Epithelial cell of esophagus (primary cell): ENCODE measurements at regions not wholly inside any gene's neighbourhood (a gene's known extent, or its start where the extent isn't known, plus 50 kb on each side); places are given as distances from the start of the nearest gene placed in this dataset.
"Not testable (repeated sequence)": the region's sequence is repeated elsewhere in the genome, so short reads cannot be mapped to it uniquely, and the experiment has no call there.

Experiments used
- DNase-seq: peaks from one replicate; pipeline ENCODE4 v3.0.0; 2010; ENCODE audit warnings: low read depth
- H3K4me3 ChIP-seq: 2 replicates; pipeline ENCODE4 v1.5.1; 2011; ENCODE audit warnings: mild to moderate bottlenecking, low read length, control low read depth
- TF ChIP-seq, protein P1 (sequence below): IDR thresholded peaks from 2 replicates; pipeline ENCODE4 v1.5.1; 2011; ENCODE audit warnings: low read depth, mild to moderate bottlenecking, low read length, control low read depth, inconsistent platforms; ENCODE audit not compliant: insufficient read depth; ENCODE audit errors: missing control alignments

DNA sequence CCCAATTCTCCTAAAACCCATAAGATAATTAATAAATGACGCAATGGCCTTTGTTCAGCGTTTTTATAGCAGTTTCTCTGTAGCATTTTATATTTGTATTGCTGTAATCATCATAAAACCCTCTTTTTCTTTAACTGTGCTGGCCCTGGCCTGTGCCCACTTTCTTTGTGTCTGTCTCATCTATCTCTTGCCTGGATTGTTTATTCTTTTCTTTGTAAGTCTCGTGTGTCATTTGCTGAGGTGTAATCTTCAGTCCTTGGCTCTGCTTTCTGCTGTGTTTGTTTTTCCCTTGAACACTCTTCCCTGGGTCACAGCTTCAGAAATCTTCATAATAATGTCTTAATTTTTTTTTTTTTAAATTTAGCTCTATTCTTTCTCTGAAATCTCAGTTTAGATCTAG lies 525.8 kb upstream of the LINC00305 start:
- TF ChIP-seq, protein P1, sequence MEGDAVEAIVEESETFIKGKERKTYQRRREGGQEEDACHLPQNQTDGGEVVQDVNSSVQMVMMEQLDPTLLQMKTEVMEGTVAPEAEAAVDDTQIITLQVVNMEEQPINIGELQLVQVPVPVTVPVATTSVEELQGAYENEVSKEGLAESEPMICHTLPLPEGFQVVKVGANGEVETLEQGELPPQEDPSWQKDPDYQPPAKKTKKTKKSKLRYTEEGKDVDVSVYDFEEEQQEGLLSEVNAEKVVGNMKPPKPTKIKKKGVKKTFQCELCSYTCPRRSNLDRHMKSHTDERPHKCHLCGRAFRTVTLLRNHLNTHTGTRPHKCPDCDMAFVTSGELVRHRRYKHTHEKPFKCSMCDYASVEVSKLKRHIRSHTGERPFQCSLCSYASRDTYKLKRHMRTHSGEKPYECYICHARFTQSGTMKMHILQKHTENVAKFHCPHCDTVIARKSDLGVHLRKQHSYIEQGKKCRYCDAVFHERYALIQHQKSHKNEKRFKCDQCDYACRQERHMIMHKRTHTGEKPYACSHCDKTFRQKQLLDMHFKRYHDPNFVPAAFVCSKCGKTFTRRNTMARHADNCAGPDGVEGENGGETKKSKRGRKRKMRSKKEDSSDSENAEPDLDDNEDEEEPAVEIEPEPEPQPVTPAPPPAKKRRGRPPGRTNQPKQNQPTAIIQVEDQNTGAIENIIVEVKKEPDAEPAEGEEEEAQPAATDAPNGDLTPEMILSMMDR = no peak
- DNase-seq = no peak
- H3K4me3 ChIP-seq = no peak overlapping the region

DNA sequence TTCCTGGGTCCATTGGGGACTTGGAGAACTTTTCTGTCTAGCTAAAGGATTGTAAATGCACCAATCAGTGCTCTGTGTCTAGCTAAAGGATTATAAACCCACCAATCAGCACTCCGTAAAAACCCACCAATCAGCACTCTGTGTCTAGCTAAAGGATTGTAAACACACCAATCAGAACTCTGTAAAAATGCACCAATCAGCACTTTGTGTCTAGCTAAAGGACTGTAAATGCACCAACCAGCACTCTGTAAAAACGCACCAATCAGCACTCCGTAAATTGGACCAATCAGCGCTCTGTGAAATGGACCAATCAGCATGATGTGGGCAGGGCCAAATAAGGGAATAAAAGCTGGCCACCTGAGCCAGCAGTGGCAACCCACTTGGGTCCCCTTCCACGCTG lies 522.4 kb upstream of the LINC00305 start:
- DNase-seq, H3K4me3 ChIP-seq: not testable (repeated sequence)

DNA sequence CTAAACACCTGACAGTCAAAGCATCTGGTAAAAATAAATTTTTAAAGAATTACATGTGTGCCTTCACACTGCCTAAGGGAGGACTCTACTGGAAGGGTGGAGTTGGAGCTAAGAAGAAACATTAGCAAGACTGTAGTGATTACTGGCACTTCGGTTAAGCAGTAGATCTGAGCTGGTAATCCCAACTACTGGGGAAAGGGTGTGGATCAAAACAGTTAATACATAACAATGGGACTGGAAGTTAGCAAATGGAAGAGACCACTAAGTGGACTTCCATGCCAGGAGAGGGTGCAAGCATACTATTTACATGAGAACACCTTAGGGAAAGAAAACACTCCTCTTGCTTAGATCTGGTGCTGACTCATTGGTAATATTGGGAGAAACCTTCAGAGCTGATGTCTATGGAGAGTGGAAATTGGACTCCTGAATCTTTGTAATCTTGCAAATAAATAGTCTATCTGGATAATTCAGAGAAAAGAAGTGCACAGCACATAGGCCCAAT lies 519.6 kb upstream of the LINC00305 start:
- TF ChIP-seq, protein P1 = no peak
- H3K4me3 ChIP-seq = no peak overlapping the region
- no peak for DNase-seq

DNA sequence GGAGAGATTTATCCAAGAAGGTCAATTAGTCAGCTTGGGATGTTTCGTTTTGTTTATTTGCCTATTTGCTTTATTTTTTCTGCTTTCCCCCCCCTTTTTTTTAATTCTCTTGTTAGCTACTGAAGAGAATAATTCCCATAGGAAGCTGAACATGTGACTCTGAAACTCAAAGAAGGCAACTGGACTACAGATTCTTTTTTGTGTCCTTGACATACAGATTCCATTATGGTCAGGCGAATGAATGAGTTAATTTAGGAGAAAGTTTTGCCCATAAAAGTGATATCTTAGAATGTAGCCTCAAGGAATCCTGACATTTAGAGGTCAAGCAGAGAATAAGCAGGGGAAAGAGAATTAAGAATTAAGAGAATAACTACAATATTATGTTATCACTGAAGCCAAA lies 514.2 kb upstream of the LINC00305 start:
- TF ChIP-seq, protein P1 = no peak

DNA sequence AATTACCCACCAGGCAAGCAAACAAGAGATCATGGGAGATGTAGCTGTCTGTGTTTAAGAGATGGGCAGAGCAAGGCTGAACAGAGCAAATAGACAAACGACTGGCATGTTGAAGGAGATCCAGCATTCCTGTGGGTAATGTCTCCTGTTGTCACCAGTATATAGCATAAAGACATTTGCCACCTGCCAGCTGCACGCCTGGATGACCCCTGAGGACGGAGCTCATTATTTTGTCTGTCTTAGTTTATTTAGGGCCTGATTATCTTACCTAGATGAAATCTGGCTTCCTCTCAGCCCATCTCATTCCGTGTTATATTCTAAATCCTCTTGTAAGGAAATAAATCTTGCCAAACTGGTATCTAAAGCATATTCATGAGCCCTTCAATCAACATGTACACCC lies 510.3 kb upstream of the LINC00305 start:
- no peak overlapping the region for H3K4me3 ChIP-seq
- no peak for DNase-seq
- TF ChIP-seq, protein P1 = no peak

More for the DNA sequence above, 514.2 kb upstream of the LINC00305 start:
- no peak overlapping the region for H3K4me3 ChIP-seq
- DNase-seq = no peak

DNA sequence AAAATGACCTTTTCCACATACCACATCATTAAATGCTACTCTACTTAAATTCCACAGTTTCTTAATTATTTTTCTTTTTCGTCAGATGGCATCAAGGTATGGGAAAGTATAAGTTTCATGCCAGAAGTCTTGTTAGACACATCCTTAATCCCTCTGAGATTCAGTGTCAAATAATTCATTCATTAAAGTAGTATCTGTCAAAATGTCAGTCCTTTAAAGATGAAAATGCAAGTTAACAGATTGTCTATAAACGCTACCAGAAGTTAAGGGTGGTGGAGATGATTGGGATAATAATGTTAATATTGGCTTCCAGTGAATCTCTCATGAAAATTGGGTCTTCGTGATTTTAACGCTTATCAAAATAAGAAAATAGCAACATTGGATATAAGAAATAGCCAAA lies 504.2 kb upstream of the LINC00305 start:
- DNase-seq = no peak
- no peak overlapping the region for H3K4me3 ChIP-seq
- TF ChIP-seq, protein P1 = no peak

DNA sequence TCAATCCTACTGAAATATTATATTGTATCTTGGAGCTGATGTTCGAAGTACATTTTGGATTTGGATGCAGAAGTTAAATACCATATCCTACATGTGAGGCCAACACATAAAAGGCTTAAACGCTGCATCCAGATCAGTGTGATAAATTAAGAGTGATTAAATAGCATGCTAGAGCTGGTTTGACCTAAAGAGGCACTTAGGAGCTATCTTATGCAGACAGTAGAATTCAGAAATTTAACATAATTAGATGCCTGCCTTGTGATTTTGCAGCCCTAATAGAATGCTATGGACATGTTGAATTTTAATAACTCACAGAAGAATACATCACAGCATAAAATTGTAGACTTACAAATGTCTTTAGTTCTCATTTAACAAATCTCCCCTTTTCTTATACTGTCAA lies 501.2 kb upstream of the LINC00305 start:
- TF ChIP-seq, protein P1 = no peak
- no peak for DNase-seq
- H3K4me3 ChIP-seq = no peak overlapping the region
